ENCODE measurements at regions not wholly inside any gene's neighbourhood (a gene's known extent, or its start where the extent isn't known, plus 50 kb on each side); places are given as distances from the start of the nearest gene placed in this dataset.
"Not testable (repeated sequence)": the region's sequence is repeated elsewhere in the genome, so short reads cannot be mapped to it uniquely, and the experiment has no call there.

DNA sequence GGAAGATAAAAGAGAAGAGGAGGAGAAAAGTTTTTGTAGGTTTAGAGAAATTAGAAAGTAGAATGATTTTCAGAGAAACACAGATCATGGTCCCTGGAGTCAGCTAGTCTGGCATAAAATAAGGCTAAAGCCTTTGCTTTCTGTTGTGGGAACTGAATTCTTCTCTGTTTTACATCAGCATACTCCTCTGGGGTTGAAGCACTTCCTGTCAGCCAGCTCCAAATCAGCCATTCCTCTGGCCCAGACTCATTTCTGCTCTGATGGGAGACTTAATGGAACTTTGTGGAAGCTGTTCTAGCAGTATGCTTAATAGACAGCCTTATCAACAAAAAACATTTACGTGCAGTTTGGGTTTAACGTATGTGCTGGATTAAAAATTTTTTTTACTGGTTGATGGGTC lies 143.2 kb downstream of the HMHB1 start:
- no peak for DNase-seq

- DNase-seq, result no peak
Measured at GRCh38 chr5:143957455-143957854, 145.5 kb downstream of the HMHB1 start.

GRCh38 chr5:143962201-143962600 lies 150.2 kb downstream of the HMHB1 start:
- DNase-seq, result no peak

GRCh38 chr5:143964919-143965318 lies 153.0 kb downstream of the HMHB1 start:
- no peak for DNase-seq

- no peak for DNase-seq
Measured at GRCh38 chr5:143966280-143966679, 154.3 kb downstream of the HMHB1 start.

GRCh38 chr5:143968071-143968878 lies 156.3 kb downstream of the HMHB1 start:
- peak in 1 of 5 donors; percentile 55 for DNase-seq

DNA sequence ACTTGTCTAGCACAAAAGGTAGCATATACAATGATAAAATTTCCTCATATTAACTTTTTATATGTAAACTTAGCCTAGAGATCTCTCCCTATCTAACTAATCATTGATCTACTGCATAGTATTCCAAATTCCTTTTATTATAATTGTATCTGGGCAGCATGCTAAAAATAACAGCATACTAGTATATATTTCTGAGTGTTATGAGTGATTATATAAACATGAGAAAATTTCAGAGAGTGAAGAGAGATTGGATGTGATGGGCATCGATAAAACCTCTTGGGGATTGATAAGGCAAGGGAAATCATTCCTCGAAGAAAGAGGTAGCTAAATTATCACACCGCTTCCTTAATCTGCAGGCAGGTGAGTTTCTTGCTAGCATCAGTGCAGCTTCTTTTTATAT lies 158.2 kb downstream of the HMHB1 start:
- no peak for DNase-seq

DNA sequence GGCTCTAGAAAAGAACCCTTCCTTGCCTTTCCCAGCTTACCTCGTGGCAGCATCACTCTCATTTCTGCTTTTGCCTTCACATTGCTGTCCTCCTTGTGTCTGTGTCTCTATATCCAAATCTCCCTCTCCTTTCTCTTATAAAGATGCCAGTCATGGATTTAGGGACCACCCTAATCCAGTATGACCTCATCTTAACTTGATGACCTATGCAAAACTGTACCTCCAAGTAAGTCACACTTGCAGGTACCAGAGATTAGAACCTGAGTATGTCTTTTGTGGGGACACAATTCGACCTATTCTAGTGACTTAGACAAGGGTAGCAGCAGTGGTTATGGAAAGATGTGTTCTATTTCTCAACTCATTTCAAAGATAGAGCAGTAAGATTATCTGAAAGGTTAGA lies 160.1 kb downstream of the HMHB1 start:
- DNase-seq, result no peak

DNA sequence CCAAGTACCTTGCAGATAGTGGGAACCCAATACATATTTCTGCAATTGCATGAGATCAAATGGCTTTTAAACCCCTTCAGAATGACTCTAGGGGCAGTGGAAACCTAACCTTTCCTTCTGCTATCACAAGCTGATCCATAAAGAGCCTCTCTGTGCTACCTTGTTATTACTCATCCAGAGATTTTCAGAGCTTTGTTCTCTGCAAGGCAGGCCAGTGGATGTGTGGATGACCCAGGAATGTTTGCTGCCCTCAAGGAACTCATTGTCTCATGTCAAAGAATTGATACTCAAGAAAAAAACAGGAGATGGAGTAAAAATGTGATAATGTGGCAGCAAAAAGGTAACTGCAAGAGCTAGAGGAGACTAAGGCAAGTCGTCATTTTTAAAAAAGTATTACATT lies 164.1 kb downstream of the HMHB1 start:
- DNase-seq, result no peak

DNA sequence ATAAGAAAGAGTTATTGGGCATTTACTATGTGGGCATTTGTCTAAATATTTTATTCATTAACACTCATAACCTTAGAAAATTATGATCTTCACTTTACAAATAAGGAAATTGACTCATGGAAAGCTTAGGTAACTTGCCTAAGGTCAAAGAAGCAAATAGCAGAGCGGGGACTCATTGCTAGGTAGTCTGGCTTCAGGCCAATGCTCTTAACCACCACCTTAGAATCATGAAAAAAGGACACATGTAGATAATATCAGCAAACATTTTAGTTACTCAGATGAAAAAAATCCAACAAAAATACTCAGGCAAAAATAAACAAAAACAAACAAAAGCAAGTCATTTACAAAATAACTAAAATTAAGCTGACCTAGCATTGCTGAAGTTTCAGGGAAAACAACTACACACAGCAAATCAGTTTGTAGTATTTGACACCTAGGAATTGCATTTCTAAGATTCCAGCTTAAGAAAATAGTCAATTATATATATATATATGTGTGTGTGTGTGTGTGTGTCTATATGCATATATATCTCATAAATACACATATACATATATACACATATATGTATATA lies 166.0 kb downstream of the HMHB1 start:
- DNase-seq, result no peak

DNA sequence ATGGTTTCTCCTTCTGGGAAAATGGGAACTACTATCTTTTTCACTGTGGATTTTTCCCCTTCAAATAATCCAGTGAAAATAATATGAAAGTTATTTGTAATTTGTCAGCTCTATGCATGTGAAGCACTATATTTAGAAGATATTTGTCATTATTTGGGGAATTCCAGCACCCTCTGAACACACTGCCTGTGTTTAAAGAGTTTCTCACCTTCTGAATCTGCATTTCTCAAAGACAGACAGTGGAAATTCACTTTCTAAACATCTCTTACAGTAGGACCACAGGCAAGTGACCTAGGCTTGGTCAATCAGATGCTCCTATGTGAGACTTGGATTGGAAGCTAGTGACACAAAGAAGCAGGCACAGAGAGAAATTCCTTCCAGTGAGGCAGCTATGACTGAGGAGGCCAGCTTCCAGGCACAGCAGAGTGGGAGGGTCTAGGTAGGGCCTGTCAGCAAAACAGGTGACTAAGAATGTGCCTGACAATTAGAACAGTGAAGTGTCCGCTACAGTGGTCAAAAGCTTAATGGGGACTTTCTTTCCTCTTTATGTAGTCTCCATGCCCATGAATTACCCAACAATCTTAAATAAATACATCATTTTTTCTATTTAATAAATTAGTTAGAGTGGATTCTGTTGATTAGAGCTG lies 167.2 kb downstream of the HMHB1 start:
- no peak for DNase-seq

GRCh38 chr5:143980506-143980905 lies 168.5 kb downstream of the HMHB1 start:
- no peak for DNase-seq

- DNase-seq, result not testable (repeated sequence)
Measured at GRCh38 chr5:143982957-143983356, 171.0 kb downstream of the HMHB1 start.

- DNase-seq, result no peak
Measured at GRCh38 chr5:143985832-143986515, 174.0 kb downstream of the HMHB1 start.

- DNase-seq, result no peak
Measured at GRCh38 chr5:143986516-143987212, 174.7 kb downstream of the HMHB1 start.

GRCh38 chr5:143987264-143987663 lies 175.3 kb downstream of the HMHB1 start:
- DNase-seq, result no peak

DNA sequence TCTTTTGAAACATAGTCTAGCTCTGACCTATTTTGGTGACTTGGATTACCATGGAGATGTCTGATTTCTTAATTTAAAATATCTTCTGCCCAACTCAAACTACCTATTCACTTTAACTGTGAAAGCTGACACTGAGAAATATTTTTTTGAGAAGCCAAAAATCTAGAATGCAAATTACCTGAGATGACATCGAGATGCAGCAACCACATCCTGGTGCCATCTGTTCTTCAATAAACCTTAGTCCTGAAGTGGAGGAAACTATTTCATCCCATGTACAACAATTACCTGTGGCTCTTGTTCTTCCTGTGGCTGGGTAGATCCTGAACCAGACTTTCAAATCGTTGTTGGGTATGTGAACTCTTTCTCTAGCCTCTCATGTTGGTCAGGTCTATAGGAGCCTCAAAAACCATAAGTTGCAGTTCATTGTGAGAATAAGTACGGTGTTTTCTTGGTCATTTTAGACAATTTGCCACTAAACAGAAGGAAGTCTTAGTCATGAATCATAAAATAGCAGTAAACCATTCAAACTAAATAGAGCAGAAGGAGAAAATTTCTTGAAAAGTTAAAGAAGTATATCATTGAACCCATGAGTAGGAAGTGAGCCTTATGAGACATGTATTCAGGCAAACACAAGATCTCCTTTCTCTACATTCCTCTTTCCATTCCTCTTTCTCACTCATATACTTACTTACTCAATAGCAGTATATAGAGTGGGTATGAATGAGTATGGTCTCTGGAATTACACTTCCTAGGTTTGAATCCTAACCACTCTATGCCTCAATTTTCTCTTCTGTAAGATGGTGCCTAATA lies 176.0 kb downstream of the HMHB1 start:
- DNase-seq, result no peak

DNA sequence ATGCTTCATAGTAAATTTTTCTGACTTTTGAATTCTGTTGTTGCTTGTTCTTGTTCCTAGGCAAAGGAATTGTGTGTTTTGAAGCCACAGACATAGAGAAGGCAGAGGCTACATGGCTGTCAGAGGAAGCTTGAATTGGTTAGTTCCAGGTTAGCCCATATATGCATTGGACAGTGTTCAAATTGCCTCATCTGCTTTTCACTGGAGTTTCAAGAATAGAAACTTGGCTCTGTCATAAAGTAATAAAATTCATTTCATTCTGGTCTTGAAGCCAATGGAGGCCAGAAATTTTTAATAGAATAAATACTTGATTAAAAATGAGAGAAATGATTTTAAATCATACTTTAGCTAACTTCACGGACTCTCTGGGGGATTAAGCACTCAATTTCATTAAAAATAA lies 178.0 kb downstream of the YIPF5 start:
- no peak for DNase-seq

GRCh38 chr5:144002876-144003275 lies 167.6 kb downstream of the YIPF5 start:
- DNase-seq, result no peak

- DNase-seq, result no peak
Measured at GRCh38 chr5:144003636-144004035, 166.8 kb downstream of the YIPF5 start.

GRCh38 chr5:144004146-144004545 lies 166.3 kb downstream of the YIPF5 start:
- no peak for DNase-seq

GRCh38 chr5:144004751-144005150 lies 165.7 kb downstream of the YIPF5 start:
- no peak for DNase-seq

All from T-helper 1 cell (primary cell).